GM12891 (cell line): ENCODE measurements at regions not wholly inside any gene's neighbourhood (a gene's known extent, or its start where the extent isn't known, plus 50 kb on each side); places are given as distances from the start of the nearest gene placed in this dataset.
"Not testable (repeated sequence)": the region's sequence is repeated elsewhere in the genome, so short reads cannot be mapped to it uniquely, and the experiment has no call there.

Source experiments
- DNase-seq: peaks from one replicate; pipeline ENCODE4 v3.0.0; 2011; ENCODE audit warnings: low spot score; ENCODE audit not compliant: insufficient read length
- FAIRE-seq: peaks from 2 replicates; lab custom pipeline; 2011; peaks lifted over from hg19 to GRCh38; lab: Jason Lieb, UNC
- PAX5 ChIP-seq: IDR thresholded peaks from 2 replicates; pipeline ENCODE4 v1.6.1; 2011; ENCODE audit warnings: low read length, moderate library complexity, mild to moderate bottlenecking; ENCODE audit not compliant: insufficient read depth, severe bottlenecking
- POLR2A ChIP-seq: IDR thresholded peaks from 2 replicates; pipeline ENCODE4 v1.6.1; 2011; ENCODE audit warnings: low read depth, low read length, control low read depth
- POLR2AphosphoS5 ChIP-seq: IDR thresholded peaks from 2 replicates; pipeline ENCODE4 v1.6.1; 2011; ENCODE audit warnings: low read depth, low read length, control low read depth
- POU2F2 ChIP-seq: IDR thresholded peaks from 2 replicates; pipeline ENCODE4 v1.6.1; 2011; ENCODE audit warnings: low read depth, mild to moderate bottlenecking, control low read depth, low read length, moderate library complexity
- SPI1 ChIP-seq: IDR thresholded peaks from 2 replicates; pipeline ENCODE4 v1.6.1; 2011; ENCODE audit warnings: low read depth, low read length, control low read depth
- TAF1 ChIP-seq: IDR thresholded peaks from 2 replicates; pipeline ENCODE4 v1.6.1; 2011; ENCODE audit warnings: low read depth, low read length, control low read depth

- not testable (repeated sequence) for DNase-seq, FAIRE-seq
These were observed 83.2 kb downstream of the POTEB3 start for GRCh38 chr15:21357056-21357455.

GRCh38 chr15:21355944-21356343, 84.4 kb downstream of the POTEB3 start:
- DNase-seq, FAIRE-seq: not testable (repeated sequence)

DNA sequence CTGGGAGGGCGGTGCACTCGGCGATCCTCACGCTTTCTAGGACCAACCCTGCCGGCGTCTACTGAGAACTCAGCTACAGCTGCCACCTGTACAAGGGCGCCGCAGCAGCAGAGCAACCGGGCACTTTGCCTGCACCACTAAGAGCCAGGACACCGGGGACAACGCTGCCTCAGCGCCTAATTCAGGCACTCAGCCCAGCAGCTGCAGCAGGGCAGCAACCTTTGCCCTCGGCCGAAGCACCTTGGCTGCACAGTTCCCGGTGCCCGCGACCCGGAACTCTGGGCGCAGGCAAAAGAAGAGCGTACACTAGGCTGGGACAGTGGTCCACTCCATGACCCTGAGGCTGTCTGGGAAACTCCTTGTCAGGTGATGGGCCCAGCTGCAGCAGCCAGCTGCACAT, 85.7 kb downstream of the POTEB3 start:
- not testable (repeated sequence) for DNase-seq, FAIRE-seq

- FAIRE-seq, DNase-seq: not testable (repeated sequence)
These were observed 87.5 kb downstream of the POTEB3 start for GRCh38 chr15:21352670-21353318.

DNA sequence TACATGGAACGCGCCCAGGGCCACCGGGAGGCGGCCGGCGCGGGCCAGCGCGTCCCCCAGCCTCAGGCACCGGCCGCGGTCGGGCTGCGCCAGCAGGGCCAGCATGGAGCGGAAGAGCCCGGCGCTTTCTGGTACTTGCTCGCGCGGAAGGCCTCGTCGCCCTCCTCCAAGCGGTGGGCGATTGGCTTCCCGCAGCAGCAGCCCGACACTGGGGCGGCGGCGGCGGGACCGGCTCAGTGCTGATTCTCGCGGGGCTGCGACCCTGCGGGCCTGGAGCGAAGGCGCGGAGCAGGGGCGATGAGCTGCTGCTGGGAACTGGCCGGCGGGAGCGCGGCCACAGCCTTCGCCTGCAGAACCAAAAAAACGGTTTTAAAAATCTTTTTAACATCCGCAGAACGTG, 95.3 kb downstream of the POTEB3 start:
- not testable (repeated sequence) for FAIRE-seq, DNase-seq

- not testable (repeated sequence) for DNase-seq, FAIRE-seq
These were observed 95.8 kb downstream of the POTEB3 start for GRCh38 chr15:21344500-21344899.

GRCh38 chr15:21337028-21337427, 103.3 kb downstream of the POTEB3 start:
- FAIRE-seq, DNase-seq: not testable (repeated sequence)

DNA sequence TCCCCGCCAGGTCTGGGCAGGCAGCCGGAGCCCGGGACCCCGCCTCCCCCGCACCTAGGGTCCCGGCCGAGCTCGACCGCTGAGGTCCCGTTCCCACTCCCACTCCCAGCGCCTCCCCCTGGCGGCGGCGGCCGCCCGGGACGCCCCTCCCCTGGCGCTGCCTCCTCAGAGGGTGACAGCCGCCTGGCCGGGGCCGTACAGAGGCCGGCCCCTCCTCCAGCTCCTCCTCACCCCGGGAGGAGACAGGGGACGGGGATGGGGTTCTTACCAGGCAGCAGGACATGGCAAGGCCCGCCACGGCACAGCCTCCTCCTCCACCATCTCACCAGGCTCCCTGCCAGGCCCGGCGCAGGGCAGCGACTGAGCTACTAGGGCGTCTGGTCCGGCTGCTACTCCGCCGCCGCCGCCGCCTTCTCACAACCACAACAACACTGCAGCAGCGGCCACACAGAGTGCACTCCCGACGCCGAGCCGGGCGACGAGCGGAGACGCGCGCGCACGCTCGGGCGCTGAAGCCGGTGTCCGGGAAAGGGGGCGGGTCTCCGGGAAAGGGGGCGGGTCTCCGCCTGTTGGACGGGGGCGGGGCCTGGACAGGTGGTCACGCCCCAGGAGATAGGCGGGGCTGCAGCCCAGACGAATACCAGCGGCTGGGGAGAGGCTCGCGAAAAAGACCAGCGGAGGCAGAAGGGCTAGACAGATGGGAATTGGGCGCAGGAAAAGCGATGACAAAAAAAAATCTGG, 115.4 kb downstream of the POTEB3 start:
- DNase-seq, FAIRE-seq: not testable (repeated sequence)

GRCh38 chr15:21284353-21284752, 155.9 kb downstream of the POTEB3 start:
- DNase-seq, FAIRE-seq: not testable (repeated sequence)

- DNase-seq, result not testable (repeated sequence)
- peak; percentile 38 for FAIRE-seq
These were observed 157.1 kb downstream of the POTEB3 start for GRCh38 chr15:21283210-21283609.

GRCh38 chr15:21280272-21280671, 160.0 kb downstream of the POTEB3 start:
- not testable (repeated sequence) for FAIRE-seq, DNase-seq

- not testable (repeated sequence) for DNase-seq, FAIRE-seq
These were observed 167.9 kb downstream of the POTEB3 start for GRCh38 chr15:21272176-21272982.

DNA sequence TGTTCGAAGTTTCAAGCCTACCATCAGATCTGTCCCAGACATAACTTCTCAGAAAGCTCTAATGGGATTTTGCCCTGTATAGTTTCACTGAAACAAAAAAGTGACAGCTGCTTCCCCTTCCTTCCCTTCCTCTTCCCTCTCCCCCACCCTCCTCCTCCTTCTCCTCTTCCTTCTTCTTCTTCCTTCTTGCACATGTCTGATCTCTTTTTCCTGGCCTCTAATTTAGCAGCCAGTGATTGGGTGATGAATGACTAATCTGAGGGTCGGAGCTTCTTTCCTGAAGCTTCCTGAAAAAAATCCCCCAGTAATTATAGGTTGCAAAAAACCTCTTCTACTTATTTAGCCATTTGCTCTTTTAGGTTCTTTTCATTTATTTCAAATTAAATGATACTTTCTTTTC, 168.7 kb downstream of the POTEB3 start:
- DNase-seq (no peak), FAIRE-seq (no peak)
- TF ChIP-seq POLR2A (no peak), POLR2AphosphoS5 (no peak), TAF1 (no peak), SPI1 (no peak), PAX5 (no peak), POU2F2 (no peak)
